ENCODE measurements at regions not wholly inside any gene's neighbourhood (a gene's known extent, or its start where the extent isn't known, plus 50 kb on each side); places are given as distances from the start of the nearest gene placed in this dataset.

- Mint-ChIP-seq H3K27ac (no peak overlapping the region), H3K36me3 (ENCODE audit: low read depth) (no peaks in the 10 kb centered on the region), H3K27me3 (no peaks in the 10 kb centered on the region), H3K4me1 (no peaks in the 10 kb centered on the region), H3K4me3 (no peak overlapping the region), H3K9me3 (peaks cover 2% of the 10 kb centered on the region)
- ChIA-PET POLR2A (no interaction called here), CTCF (no interaction called here)
- DNase-seq, result no peak
These were observed 404.1 kb downstream of the ZIC1 start for GRCh38 chr3:147813256-147813655.

DNA sequence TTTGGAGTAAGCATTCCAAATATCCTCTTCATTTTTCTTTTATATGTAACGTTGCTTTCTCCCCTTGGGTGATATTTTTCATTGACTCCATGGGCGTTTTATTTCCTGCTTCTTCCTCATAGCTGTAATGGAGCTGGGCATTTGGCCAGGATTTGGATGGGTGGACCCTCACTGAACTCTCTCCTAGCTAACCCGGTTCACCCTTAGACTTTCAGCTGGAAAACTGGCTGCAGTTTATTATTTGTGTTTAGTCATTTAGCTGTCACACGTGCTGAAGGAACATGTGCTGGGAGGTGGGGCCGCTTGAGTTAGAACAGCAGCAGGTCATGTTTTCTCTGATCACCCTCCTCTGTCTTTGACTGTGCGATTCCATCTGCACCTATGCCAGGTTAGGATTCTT, 407.6 kb downstream of the ZIC1 start:
- no peak overlapping the region for H3K27ac Mint-ChIP-seq
- CTCF ChIA-PET, result no interaction called here
- POLR2A ChIA-PET, result no interaction called here
- H3K9me3 Mint-ChIP-seq, result no peaks in the 10 kb centered on the region
- H3K4me1 Mint-ChIP-seq, result no peaks in the 10 kb centered on the region
- H3K36me3 Mint-ChIP-seq (ENCODE audit: low read depth), result no peaks in the 10 kb centered on the region
- no peaks in the 10 kb centered on the region for H3K27me3 Mint-ChIP-seq
- DNase-seq, result no peak
- no peak overlapping the region for H3K4me3 Mint-ChIP-seq

GRCh38 chr3:147832611-147833010, 423.4 kb downstream of the ZIC1 start:
- no peak for DNase-seq
- Mint-ChIP-seq H3K4me1 (no peaks in the 10 kb centered on the region), H3K4me3 (no peak overlapping the region), H3K36me3 (ENCODE audit: low read depth) (no peaks in the 10 kb centered on the region), H3K27ac (no peak overlapping the region), H3K9me3 (peaks cover 7% of the 10 kb centered on the region), H3K27me3 (no peaks in the 10 kb centered on the region)
- ChIA-PET POLR2A (no interaction called here), CTCF (no interaction called here)

DNA sequence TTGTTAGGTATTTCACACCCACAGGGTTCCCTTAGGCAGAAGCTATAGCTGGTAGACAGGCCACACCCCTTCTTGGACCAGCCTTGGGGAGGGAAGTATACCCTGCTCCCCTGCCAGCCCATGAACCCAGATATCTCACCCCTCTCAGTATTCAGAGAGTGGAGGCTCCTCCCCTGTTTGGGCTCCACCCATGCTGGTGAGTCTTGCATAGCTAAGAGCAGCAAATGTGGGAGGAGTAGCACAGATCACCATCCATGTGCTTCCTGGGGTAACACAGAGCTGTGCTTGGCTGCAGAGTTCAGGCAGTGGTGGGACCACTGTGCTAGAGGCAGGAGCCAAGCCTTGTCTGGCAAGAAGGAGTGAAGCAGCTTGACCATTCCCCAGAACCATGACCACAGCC, 427.2 kb downstream of the ZIC1 start:
- Mint-ChIP-seq H3K4me3 (no peak overlapping the region), H3K4me1 (no peaks in the 10 kb centered on the region), H3K27ac (no peak overlapping the region), H3K36me3 (ENCODE audit: low read depth) (no peaks in the 10 kb centered on the region), H3K27me3 (no peaks in the 10 kb centered on the region), H3K9me3 (peaks cover 4% of the 10 kb centered on the region)
- POLR2A ChIA-PET, result no interaction called here
- CTCF ChIA-PET, result no interaction called here
- no peak for DNase-seq

DNA sequence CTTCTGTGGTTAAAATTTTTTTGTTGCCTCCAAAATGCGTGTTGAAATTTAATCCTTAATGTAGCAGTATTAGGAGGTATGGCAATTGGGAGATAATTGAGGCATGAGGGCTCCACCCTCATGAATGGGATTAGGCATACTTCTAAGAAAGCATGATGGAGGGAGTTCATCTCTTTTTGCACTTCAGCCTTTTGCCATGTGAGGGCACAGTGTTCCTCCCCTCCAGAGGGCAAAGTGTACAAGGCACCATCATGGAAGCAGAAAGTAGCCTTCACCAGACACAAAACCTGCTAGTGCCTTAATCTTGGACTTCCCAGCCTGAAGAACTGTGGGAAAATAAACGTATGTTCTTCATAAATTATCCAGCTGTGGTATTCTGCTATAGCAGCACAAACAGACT, 429.5 kb downstream of the ZIC1 start:
- no peaks in the 10 kb centered on the region for H3K36me3 Mint-ChIP-seq (ENCODE audit: low read depth)
- peaks cover 4% of the 10 kb centered on the region for H3K9me3 Mint-ChIP-seq
- no peak overlapping the region for H3K27ac Mint-ChIP-seq
- no peak for DNase-seq
- POLR2A ChIA-PET, result no interaction called here
- CTCF ChIA-PET, result no interaction called here
- no peak overlapping the region for H3K4me3 Mint-ChIP-seq
- H3K4me1 Mint-ChIP-seq, result no peaks in the 10 kb centered on the region
- no peaks in the 10 kb centered on the region for H3K27me3 Mint-ChIP-seq

GRCh38 chr3:147843331-147843730, 434.2 kb downstream of the ZIC1 start:
- H3K36me3 Mint-ChIP-seq (ENCODE audit: low read depth), result no peaks in the 10 kb centered on the region
- no peak overlapping the region for H3K27ac Mint-ChIP-seq
- CTCF ChIA-PET, result no interaction called here
- H3K9me3 Mint-ChIP-seq, result no peaks in the 10 kb centered on the region
- DNase-seq, result no peak
- H3K27me3 Mint-ChIP-seq, result no peaks in the 10 kb centered on the region
- no peak overlapping the region for H3K4me3 Mint-ChIP-seq
- POLR2A ChIA-PET, result no interaction called here
- H3K4me1 Mint-ChIP-seq, result no peaks in the 10 kb centered on the region

- ChIA-PET CTCF (no interaction called here), POLR2A (no interaction called here)
- Mint-ChIP-seq H3K27ac (no peak overlapping the region), H3K4me1 (no peaks in the 10 kb centered on the region), H3K27me3 (no peaks in the 10 kb centered on the region), H3K4me3 (no peak overlapping the region), H3K9me3 (no peaks in the 10 kb centered on the region), H3K36me3 (ENCODE audit: low read depth) (no peaks in the 10 kb centered on the region)
- DNase-seq, result no peak
These were observed 437.1 kb downstream of the ZIC1 start for GRCh38 chr3:147846293-147846692.

DNA sequence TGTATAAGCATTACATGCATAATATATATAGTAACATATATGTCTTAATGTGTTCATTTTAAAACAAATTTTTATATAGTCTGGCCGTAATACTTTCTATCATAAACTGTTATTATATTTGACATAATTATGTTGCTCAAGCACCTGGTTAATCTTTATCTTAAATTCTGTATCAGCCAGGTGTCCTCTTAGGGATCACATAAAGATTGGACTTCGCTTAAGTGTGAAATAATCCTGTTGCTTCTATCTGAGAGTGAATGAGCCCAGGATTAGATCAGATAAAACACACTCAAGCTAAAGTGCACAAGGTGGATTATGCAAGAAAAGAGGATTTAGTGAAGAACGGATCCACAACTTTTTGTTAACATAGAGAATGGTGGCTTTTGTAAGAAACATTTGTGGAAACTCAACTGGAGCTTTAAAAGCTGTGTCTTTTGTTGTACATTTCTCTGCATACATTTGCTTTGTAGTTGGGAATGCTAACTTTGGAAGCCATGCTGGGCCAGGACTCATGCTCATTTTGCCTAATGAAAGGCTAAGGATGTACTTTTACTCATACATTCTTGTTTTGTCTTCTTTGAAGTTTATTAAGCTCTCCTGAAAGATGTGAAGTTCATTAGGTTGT, 437.8 kb downstream of the ZIC1 start:
- Mint-ChIP-seq H3K9me3 (no peaks in the 10 kb centered on the region), H3K4me3 (no peak overlapping the region), H3K27me3 (no peaks in the 10 kb centered on the region), H3K36me3 (ENCODE audit: low read depth) (no peaks in the 10 kb centered on the region), H3K27ac (no peak overlapping the region), H3K4me1 (no peaks in the 10 kb centered on the region)
- DNase-seq, result no peak
- ChIA-PET CTCF (no interaction called here), POLR2A (no interaction called here)

DNA sequence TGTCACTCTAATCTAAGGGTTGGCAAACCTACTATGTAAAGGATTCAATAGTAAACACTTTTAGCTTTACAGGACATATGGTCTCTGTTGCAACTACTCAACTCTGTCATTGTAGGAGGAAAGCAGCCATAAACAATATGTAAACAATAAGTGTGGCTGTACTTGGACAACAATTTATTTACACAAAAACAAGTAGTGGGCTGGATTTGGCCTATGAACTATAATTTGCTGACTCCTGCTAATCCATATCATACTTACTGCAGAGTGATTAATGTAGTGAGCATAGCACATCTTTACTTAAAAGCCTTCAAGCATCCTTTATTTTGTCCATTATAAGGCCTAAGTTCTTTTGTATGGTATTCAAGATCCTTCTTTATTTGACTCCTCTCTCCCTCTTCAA, 441.9 kb downstream of the ZIC1 start:
- Mint-ChIP-seq H3K9me3 (no peaks in the 10 kb centered on the region), H3K27me3 (no peaks in the 10 kb centered on the region), H3K27ac (no peak overlapping the region), H3K4me1 (no peaks in the 10 kb centered on the region), H3K4me3 (no peak overlapping the region), H3K36me3 (ENCODE audit: low read depth) (no peaks in the 10 kb centered on the region)
- POLR2A ChIA-PET, result no interaction called here
- CTCF ChIA-PET, result no interaction called here
- no peak for DNase-seq

GRCh38 chr3:147854542-147854941, 445.4 kb downstream of the ZIC1 start:
- ChIA-PET CTCF (interaction anchor here (0.6 kb wide), 1 partner anchor 794 kb away, joined by 3 read pairs; no protein-coding TSS in a partner anchor), POLR2A (no interaction called here)
- H3K27me3 Mint-ChIP-seq, result no peaks in the 10 kb centered on the region
- peaks cover 3% of the 10 kb centered on the region for H3K9me3 Mint-ChIP-seq
- H3K27ac Mint-ChIP-seq, result no peak overlapping the region
- DNase-seq, result no peak
- H3K4me3 Mint-ChIP-seq, result no peak overlapping the region
- no peaks in the 10 kb centered on the region for H3K4me1 Mint-ChIP-seq
- H3K36me3 Mint-ChIP-seq (ENCODE audit: low read depth), result no peaks in the 10 kb centered on the region

DNA sequence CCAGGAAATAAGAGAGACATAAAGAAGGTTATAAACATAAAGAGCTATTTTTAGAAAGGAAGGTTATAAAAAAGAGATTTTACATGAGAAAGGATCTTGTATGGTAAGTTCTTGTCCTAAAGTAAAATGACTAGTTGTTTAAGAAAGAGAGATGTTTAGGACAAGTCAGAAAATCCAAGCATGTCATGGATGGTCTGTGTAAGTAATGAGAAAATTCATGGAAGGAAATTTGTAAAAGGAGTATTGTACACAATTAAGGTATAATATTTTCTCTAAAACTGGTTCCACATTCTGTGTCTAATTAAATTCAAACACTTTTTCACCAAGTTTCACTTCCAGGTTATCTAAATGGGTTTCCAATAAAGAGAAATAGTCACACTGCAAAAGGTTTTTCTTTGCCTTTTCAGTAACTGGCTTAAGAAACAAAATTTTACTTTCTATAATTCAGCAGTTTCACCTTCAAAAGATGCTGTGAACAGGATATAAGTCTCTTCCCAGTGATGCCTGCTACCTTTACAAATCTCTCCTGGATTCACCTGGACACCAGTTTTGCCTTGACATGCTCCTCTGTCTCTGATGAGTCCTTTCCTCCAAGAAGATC, 455.7 kb downstream of the ZIC1 start:
- ChIA-PET CTCF (no interaction called here), POLR2A (no interaction called here)
- H3K4me1 Mint-ChIP-seq, result no peaks in the 10 kb centered on the region
- no peak overlapping the region for H3K4me3 Mint-ChIP-seq
- H3K36me3 Mint-ChIP-seq (ENCODE audit: low read depth), result no peaks in the 10 kb centered on the region
- no peaks in the 10 kb centered on the region for H3K27me3 Mint-ChIP-seq
- no peak for DNase-seq
- peaks cover 5% of the 10 kb centered on the region for H3K9me3 Mint-ChIP-seq
- H3K27ac Mint-ChIP-seq, result no peak overlapping the region

GRCh38 chr3:147866561-147866960, 457.4 kb downstream of the ZIC1 start:
- H3K4me3 Mint-ChIP-seq, result no peak overlapping the region
- no peaks in the 10 kb centered on the region for H3K4me1 Mint-ChIP-seq
- H3K27me3 Mint-ChIP-seq, result no peaks in the 10 kb centered on the region
- POLR2A ChIA-PET, result no interaction called here
- DNase-seq, result no peak
- H3K9me3 Mint-ChIP-seq, result peaks cover 5% of the 10 kb centered on the region
- CTCF ChIA-PET, result no interaction called here
- no peaks in the 10 kb centered on the region for H3K36me3 Mint-ChIP-seq (ENCODE audit: low read depth)
- H3K27ac Mint-ChIP-seq, result no peak overlapping the region

GRCh38 chr3:147872568-147872967, 463.4 kb downstream of the ZIC1 start:
- H3K9me3 Mint-ChIP-seq, result peaks cover 6% of the 10 kb centered on the region
- ChIA-PET POLR2A (no interaction called here), CTCF (no interaction called here)
- no peak for DNase-seq
- H3K36me3 Mint-ChIP-seq (ENCODE audit: low read depth), result no peaks in the 10 kb centered on the region
- no peaks in the 10 kb centered on the region for H3K27me3 Mint-ChIP-seq
- no peak overlapping the region for H3K27ac Mint-ChIP-seq
- no peak overlapping the region for H3K4me3 Mint-ChIP-seq
- H3K4me1 Mint-ChIP-seq, result no peaks in the 10 kb centered on the region

DNA sequence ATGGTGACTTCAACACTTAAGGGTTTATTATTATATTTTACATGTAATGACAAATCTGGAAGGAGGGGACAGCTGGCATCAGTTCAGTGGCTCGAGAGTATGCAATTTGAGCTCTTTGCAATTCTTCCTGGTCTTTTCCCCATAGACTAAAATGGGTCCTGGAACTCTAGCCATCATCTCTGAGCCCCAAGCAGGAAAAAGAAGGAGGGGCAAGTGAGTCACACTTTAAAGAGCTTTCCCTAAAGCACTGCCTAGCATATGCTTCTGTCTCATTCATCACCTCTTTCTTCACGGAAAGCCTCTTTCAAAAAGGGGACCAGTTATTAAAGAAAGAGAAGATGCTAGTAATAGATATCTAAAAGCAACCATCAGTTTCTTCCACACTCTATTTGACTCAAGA, 466.3 kb downstream of the ZIC1 start:
- ChIA-PET CTCF (no interaction called here), POLR2A (no interaction called here)
- Mint-ChIP-seq H3K27me3 (no peaks in the 10 kb centered on the region), H3K4me1 (no peaks in the 10 kb centered on the region), H3K27ac (no peak overlapping the region), H3K36me3 (ENCODE audit: low read depth) (no peaks in the 10 kb centered on the region), H3K4me3 (no peak overlapping the region), H3K9me3 (peaks cover 8% of the 10 kb centered on the region)
- no peak for DNase-seq

All from activated CD4-positive, alpha-beta memory T cell treated with anti-CD3 and anti-CD28 coated beads, Interleukin-2, amount 10 ng/mL, durations not matched to agents 7 days and 5 days (primary cell).